8988T (cell line): ENCODE measurements at regions not wholly inside any gene's neighbourhood (a gene's known extent, or its start where the extent isn't known, plus 50 kb on each side); places are given as distances from the start of the nearest gene placed in this dataset.

Experiments used
- DNase-seq: peaks from one replicate; pipeline ENCODE4 v3.0.0; 2011

GRCh38 chr13:109394311-109394988, 391.9 kb downstream of the IRS2 start:
- no peak for DNase-seq

- DNase-seq = no peak
These were observed 393.3 kb downstream of the IRS2 start for GRCh38 chr13:109393045-109393444.

GRCh38 chr13:109390391-109390790, 396.0 kb downstream of the IRS2 start:
- no peak for DNase-seq

GRCh38 chr13:109389892-109390345, 396.5 kb downstream of the IRS2 start:
- no peak for DNase-seq

- DNase-seq = no peak
These were observed 396.9 kb downstream of the IRS2 start for GRCh38 chr13:109389456-109389855.

- DNase-seq = no peak
These were observed 398.9 kb downstream of the IRS2 start for GRCh38 chr13:109387471-109387870.

GRCh38 chr13:109385242-109385560, 401.2 kb downstream of the IRS2 start:
- no peak for DNase-seq

GRCh38 chr13:109384491-109385241, 401.7 kb downstream of the IRS2 start:
- no peak for DNase-seq

GRCh38 chr13:109383683-109384082, 402.7 kb downstream of the IRS2 start:
- DNase-seq = no peak

- DNase-seq = no peak
These were observed 404.7 kb downstream of the IRS2 start for GRCh38 chr13:109381546-109382180.

- no peak for DNase-seq
These were observed 405.9 kb downstream of the IRS2 start for GRCh38 chr13:109380457-109380856.

GRCh38 chr13:109379930-109380329, 406.5 kb downstream of the IRS2 start:
- no peak for DNase-seq

GRCh38 chr13:109376936-109377335, 409.4 kb downstream of the IRS2 start:
- no peak for DNase-seq

- no peak for DNase-seq
These were observed 411.7 kb downstream of the IRS2 start for GRCh38 chr13:109374609-109375200.

- no peak for DNase-seq
These were observed 413.7 kb downstream of the IRS2 start for GRCh38 chr13:109372666-109373065.

- DNase-seq = no peak
These were observed 415.3 kb downstream of the IRS2 start for GRCh38 chr13:109371066-109371465.

GRCh38 chr13:109370496-109370895, 415.9 kb downstream of the IRS2 start:
- no peak for DNase-seq

- DNase-seq = no peak
These were observed 416.9 kb downstream of the IRS2 start for GRCh38 chr13:109369353-109370052.

GRCh38 chr13:109368230-109368629, 418.2 kb downstream of the IRS2 start:
- no peak for DNase-seq

- no peak for DNase-seq
These were observed 419.9 kb downstream of the IRS2 start for GRCh38 chr13:109366525-109366924.

- DNase-seq = no peak
These were observed 423.0 kb downstream of the IRS2 start for GRCh38 chr13:109363431-109363830.

- DNase-seq = no peak
These were observed 423.8 kb downstream of the IRS2 start for GRCh38 chr13:109362616-109363015.
